HG03442 (cell line): ENCODE measurements at regions not wholly inside any gene's neighbourhood (a gene's known extent, or its start where the extent isn't known, plus 50 kb on each side); places are given as distances from the start of the nearest gene placed in this dataset.

Experiments used
- ATAC-seq: cut with Tn5 transposase; IDR thresholded peaks from one replicate; pipeline ENCODE4 v1.9.1; 2021; ENCODE audit warnings: mild to moderate bottlenecking, moderate library complexity; ENCODE audit not compliant: unreplicated experiment

- ATAC-seq, result no peak
These were observed 215.9 kb upstream of the FAR2 start for GRCh38 chr12:28933176-28933575.

- no peak for ATAC-seq
These were observed 215.1 kb upstream of the FAR2 start for GRCh38 chr12:28933864-28934527.

- no peak for ATAC-seq
These were observed 212.9 kb upstream of the FAR2 start for GRCh38 chr12:28936221-28936620.

GRCh38 chr12:28936711-28937110 is 212.4 kb upstream of the FAR2 start:
- no peak for ATAC-seq

GRCh38 chr12:28937196-28937595 is 211.9 kb upstream of the FAR2 start:
- ATAC-seq, result no peak

GRCh38 chr12:28938056-28938455 is 211.0 kb upstream of the FAR2 start:
- no peak for ATAC-seq

- ATAC-seq, result no peak
These were observed 210.4 kb upstream of the FAR2 start for GRCh38 chr12:28938581-28939235.

- no peak for ATAC-seq
These were observed 209.7 kb upstream of the FAR2 start for GRCh38 chr12:28939427-28939826.

- ATAC-seq, result no peak
These were observed 207.8 kb upstream of the FAR2 start for GRCh38 chr12:28941248-28941647.

GRCh38 chr12:28946361-28946760 is 202.7 kb upstream of the FAR2 start:
- no peak for ATAC-seq

- no peak for ATAC-seq
These were observed 200.4 kb upstream of the FAR2 start for GRCh38 chr12:28948685-28949084.

GRCh38 chr12:28949184-28949583 is 199.9 kb upstream of the FAR2 start:
- no peak for ATAC-seq

- no peak for ATAC-seq
These were observed 199.0 kb upstream of the FAR2 start for GRCh38 chr12:28950049-28950448.

- ATAC-seq, result no peak
These were observed 197.1 kb upstream of the FAR2 start for GRCh38 chr12:28951935-28952334.

GRCh38 chr12:28954333-28954732 is 194.7 kb upstream of the FAR2 start:
- no peak for ATAC-seq

- ATAC-seq, result no peak
These were observed 193.6 kb upstream of the FAR2 start for GRCh38 chr12:28955491-28955890.

- ATAC-seq, result no peak
These were observed 193.1 kb upstream of the FAR2 start for GRCh38 chr12:28955931-28956330.

GRCh38 chr12:28958553-28959195 is 190.4 kb upstream of the FAR2 start:
- ATAC-seq, result no peak

- ATAC-seq, result no peak
These were observed 187.1 kb upstream of the FAR2 start for GRCh38 chr12:28961948-28962384.

GRCh38 chr12:28963554-28963953 is 185.5 kb upstream of the FAR2 start:
- no peak for ATAC-seq

- ATAC-seq, result no peak
These were observed 182.9 kb upstream of the FAR2 start for GRCh38 chr12:28966046-28966780.

GRCh38 chr12:28967426-28967825 is 181.7 kb upstream of the FAR2 start:
- ATAC-seq, result no peak
